T-helper 1 cell treated with Interleukin-12 subunit alpha and Interleukin-12 subunit beta and Interleukin-4 antibody, amounts not matched to agents 30 μg/mL and 1 μg/mL, for 36 hours (primary cell): ENCODE measurements at regions not wholly inside any gene's neighbourhood (a gene's known extent, or its start where the extent isn't known, plus 50 kb on each side); places are given as distances from the start of the nearest gene placed in this dataset.

Experiments used
- H3K27ac Mint-ChIP-seq: one replicate; pipeline ENCODE4 v1.8.0; 2021; ENCODE audit warnings: mild to moderate bottlenecking, mixed read lengths
- H3K27me3 Mint-ChIP-seq: one replicate; pipeline ENCODE4 v1.8.0; 2021; ENCODE audit warnings: low read depth, mixed read lengths
- H3K36me3 Mint-ChIP-seq: one replicate; pipeline ENCODE4 v1.8.0; 2021; ENCODE audit warnings: low read depth, mixed read lengths
- H3K4me1 Mint-ChIP-seq: one replicate; pipeline ENCODE4 v1.8.0; 2021; ENCODE audit warnings: low read depth, mixed read lengths
- H3K4me3 Mint-ChIP-seq: one replicate; pipeline ENCODE4 v1.8.0; 2021; ENCODE audit warnings: mild to moderate bottlenecking, moderate library complexity, mixed read lengths
- H3K9me3 Mint-ChIP-seq: one replicate; pipeline ENCODE4 v1.8.0; 2021; ENCODE audit warnings: mixed read lengths

DNA sequence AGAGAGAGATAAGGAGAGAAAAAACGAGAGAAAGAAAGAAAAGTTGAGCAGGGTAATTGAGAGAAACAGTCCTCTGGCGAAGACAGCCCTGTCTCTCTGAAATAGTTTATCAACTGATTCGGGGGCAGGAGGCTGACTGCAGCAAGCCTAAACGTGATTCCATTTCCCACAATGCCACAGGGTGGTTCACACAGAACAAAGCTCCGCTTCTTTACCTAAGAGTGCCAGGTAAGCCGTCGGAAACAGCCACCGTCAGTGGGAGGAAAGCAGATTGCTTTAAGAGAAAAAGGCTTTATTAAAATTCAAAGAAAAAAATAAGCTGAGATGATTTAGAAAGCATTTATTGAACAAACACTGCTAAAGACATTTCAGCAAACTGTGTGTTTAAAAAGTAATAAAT is 271.4 kb upstream of the POU3F3 start:
- Mint-ChIP-seq H3K36me3 (no peaks in the 10 kb centered on the region), H3K4me1 (no peaks in the 10 kb centered on the region), H3K27ac (no peak overlapping the region), H3K27me3 (no peaks in the 10 kb centered on the region), H3K4me3 (no peak overlapping the region), H3K9me3 (no peaks in the 10 kb centered on the region)

DNA sequence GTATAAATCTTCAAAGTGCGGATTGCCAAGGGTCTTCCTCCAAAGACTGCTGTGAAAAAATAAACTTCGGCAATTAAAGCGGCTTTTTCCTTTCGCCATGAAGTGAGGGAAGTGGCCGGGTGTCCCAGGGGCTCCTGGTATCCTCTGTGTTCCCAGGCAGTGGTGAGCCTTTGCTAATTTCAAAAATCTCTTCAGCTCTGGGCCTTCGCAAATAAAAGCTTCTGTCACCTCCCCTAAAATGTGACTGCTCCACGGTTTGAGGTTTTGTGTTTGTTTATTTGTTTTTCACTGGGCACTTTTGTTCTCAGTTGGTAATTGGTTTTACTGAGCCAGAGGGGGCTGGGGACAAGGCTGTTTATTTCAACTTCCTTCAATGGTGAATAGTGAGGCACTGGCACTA is 270.1 kb upstream of the POU3F3 start:
- no peak overlapping the region for H3K27ac Mint-ChIP-seq

DNA sequence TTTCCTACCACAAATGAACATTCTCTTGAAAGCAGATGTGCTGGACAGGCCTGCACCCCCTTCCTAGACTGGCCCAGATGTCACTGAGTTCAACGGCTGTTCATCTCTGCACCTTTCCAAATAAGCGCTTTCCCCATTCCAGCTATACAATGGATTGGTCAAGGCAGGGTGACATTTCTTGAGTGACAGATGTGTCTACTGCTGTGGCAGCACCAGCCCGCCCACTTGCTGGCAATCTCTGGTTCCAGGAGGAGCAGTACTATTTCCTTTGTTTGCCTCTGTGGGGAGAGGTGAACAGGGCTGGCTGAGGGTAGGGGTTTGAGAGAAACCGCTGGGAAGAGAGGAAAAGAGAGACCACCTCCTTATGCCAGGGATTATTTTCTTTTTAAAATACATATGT is 269.5 kb upstream of the POU3F3 start:
- H3K4me1 Mint-ChIP-seq = no peaks in the 10 kb centered on the region
- H3K36me3 Mint-ChIP-seq = no peaks in the 10 kb centered on the region
- H3K27me3 Mint-ChIP-seq = no peaks in the 10 kb centered on the region
- no peak overlapping the region for H3K4me3 Mint-ChIP-seq
- H3K9me3 Mint-ChIP-seq = no peaks in the 10 kb centered on the region
- H3K27ac Mint-ChIP-seq = no peak overlapping the region

More for the DNA sequence above, 270.1 kb upstream of the POU3F3 start:
- H3K9me3 Mint-ChIP-seq = no peaks in the 10 kb centered on the region
- H3K4me1 Mint-ChIP-seq = no peaks in the 10 kb centered on the region
- no peak overlapping the region for H3K4me3 Mint-ChIP-seq
- no peaks in the 10 kb centered on the region for H3K36me3 Mint-ChIP-seq
- no peaks in the 10 kb centered on the region for H3K27me3 Mint-ChIP-seq

DNA sequence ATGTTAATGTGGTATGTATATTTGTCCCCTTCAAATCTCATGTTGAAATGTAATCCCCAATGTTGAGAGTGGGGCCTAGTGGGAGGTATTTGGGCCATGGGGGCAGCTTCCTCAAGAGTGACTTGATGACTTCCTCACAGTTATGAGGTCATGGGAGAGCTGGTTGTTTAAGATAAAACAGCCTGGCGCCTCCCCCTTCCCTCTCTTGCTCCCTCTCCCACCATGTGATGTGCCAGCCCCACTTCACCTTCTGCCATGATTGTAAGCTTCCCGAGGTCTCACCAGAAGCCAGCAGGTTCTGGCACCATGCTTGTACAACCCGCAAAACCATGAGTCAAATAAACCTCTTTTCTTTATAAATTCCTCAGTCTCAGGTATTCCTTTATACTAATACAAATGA is 258.3 kb upstream of the POU3F3 start:
- Mint-ChIP-seq H3K27ac (no peak overlapping the region), H3K4me3 (no peak overlapping the region), H3K9me3 (peaks cover 13% of the 10 kb centered on the region), H3K27me3 (no peaks in the 10 kb centered on the region), H3K36me3 (no peaks in the 10 kb centered on the region), H3K4me1 (no peaks in the 10 kb centered on the region)

DNA sequence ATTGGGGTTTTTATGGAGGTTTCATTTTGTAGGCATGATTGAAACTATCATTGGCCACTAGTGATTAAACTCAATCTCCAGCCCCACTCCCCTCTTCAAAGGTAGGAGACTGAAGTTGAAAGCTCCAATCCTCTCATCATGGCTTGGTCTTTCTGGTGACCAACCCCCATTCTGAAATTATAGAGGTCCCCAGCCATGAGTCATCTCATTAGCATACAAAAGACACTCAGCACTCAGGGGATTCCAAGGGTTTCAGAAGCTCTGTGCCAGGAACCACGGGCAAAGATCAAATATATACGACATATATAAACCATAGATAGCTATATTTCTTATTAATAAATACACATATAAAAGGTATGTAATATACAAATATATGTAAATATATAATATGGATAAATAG is 256.0 kb upstream of the POU3F3 start:
- no peaks in the 10 kb centered on the region for H3K27me3 Mint-ChIP-seq

DNA sequence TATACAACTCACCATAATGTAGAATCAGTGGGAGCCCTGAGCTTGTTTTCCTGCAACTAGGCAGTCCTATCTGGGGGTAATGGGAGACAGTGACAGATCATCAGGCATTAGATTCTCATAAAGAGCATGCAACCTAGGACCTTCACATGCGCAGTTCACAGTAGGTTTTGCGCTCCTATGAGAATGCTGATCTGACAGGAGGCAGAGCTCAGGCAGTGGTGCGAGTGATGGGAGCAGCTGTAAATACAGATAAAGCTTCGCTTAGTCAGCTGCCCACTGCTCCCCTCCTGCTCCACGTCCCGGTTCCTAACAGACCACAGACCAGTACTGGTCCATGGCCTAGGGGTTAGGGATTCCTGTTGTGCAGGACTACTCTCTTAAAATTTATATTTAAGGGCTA is 255.3 kb upstream of the POU3F3 start:
- Mint-ChIP-seq H3K27me3 (no peaks in the 10 kb centered on the region), H3K27ac (no peak overlapping the region), H3K4me1 (no peaks in the 10 kb centered on the region), H3K9me3 (no peaks in the 10 kb centered on the region), H3K36me3 (no peaks in the 10 kb centered on the region), H3K4me3 (no peak overlapping the region)

More for the DNA sequence above, 256.0 kb upstream of the POU3F3 start:
- no peaks in the 10 kb centered on the region for H3K4me1 Mint-ChIP-seq
- no peak overlapping the region for H3K4me3 Mint-ChIP-seq
- H3K9me3 Mint-ChIP-seq = no peaks in the 10 kb centered on the region
- no peak overlapping the region for H3K27ac Mint-ChIP-seq
- no peaks in the 10 kb centered on the region for H3K36me3 Mint-ChIP-seq

DNA sequence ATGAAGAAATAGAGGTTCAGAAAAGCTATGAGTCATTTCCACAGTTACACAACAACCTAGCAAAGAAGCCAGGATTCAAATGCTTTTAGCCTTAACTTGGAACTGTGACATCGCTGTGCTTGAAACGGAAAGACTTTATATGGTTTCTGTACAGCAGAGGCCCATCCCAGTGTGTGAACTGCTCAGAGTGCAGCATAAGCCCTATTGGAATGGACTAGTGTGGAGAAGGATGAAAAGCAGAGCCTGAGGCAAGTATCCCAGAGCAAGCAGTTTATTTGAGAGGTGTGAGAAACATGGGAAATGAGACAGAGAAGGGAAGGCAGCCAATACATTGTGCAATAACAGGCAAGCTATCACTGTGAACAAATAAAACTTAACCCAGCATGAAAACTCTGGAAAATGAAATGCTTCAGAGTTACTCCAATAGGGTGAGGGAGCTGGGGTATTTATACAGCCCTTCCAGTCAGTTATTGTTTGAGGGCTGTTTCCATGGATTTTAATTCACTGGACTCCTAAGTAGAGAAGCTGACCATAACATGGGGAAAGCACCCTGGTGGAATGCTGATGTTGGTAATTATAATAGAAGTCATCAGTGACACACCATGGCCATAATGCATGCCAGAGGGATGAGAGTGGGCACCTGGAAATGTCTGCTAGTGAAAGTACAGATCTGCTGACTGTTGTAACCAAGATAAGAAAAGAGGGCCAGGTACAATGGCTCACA is 254.0 kb upstream of the POU3F3 start:
- no peaks in the 10 kb centered on the region for H3K36me3 Mint-ChIP-seq

DNA sequence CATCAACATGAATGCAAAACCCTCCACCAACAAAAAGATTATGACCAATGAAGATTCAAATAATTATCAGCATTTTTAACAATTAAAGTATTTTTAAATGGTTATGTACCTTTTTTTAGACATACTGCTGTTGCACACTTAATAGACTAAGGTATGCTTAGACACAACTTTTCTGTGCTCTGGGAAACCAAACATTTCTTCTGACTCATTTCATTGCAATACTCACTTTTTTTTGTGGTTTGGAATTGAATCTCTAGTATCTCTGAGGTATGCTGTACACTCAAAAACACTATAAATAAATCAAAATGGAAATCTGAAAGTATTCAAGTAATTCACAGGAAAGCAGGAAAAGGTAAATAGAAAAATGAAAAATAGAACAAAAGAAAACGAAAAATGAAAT is 247.9 kb upstream of the POU3F3 start:
- no peak overlapping the region for H3K4me3 Mint-ChIP-seq
- no peak overlapping the region for H3K27ac Mint-ChIP-seq
- H3K4me1 Mint-ChIP-seq = no peaks in the 10 kb centered on the region
- H3K36me3 Mint-ChIP-seq = no peaks in the 10 kb centered on the region
- peaks cover 3% of the 10 kb centered on the region for H3K9me3 Mint-ChIP-seq
- no peaks in the 10 kb centered on the region for H3K27me3 Mint-ChIP-seq

More for the DNA sequence above, 254.0 kb upstream of the POU3F3 start:
- H3K4me3 Mint-ChIP-seq = no peak overlapping the region
- no peaks in the 10 kb centered on the region for H3K27me3 Mint-ChIP-seq
- H3K27ac Mint-ChIP-seq = no peak overlapping the region
- H3K4me1 Mint-ChIP-seq = no peaks in the 10 kb centered on the region
- H3K9me3 Mint-ChIP-seq = no peaks in the 10 kb centered on the region

DNA sequence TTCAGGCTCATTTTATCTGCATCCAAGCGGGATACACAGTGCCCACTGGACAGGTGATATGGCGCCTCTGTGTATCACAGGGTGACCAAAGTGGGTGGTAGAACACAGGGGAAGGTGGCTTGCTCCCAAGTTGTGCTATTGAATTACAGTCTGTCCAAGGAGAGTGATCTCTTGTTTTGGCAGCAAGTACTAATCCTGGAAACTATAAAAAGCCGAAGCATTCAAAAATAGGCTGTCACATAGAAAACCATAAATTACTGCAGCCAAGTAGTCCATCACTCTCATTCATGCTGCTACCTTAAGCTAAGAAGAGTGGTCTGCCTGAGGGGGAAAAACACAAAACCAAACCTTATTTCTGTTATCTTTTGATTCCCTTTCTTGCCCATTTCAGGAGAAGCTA is 237.1 kb upstream of the POU3F3 start:
- no peaks in the 10 kb centered on the region for H3K9me3 Mint-ChIP-seq
- H3K27ac Mint-ChIP-seq = no peak overlapping the region
- no peaks in the 10 kb centered on the region for H3K4me1 Mint-ChIP-seq
- no peaks in the 10 kb centered on the region for H3K36me3 Mint-ChIP-seq
- H3K27me3 Mint-ChIP-seq = no peaks in the 10 kb centered on the region
- no peak overlapping the region for H3K4me3 Mint-ChIP-seq

DNA sequence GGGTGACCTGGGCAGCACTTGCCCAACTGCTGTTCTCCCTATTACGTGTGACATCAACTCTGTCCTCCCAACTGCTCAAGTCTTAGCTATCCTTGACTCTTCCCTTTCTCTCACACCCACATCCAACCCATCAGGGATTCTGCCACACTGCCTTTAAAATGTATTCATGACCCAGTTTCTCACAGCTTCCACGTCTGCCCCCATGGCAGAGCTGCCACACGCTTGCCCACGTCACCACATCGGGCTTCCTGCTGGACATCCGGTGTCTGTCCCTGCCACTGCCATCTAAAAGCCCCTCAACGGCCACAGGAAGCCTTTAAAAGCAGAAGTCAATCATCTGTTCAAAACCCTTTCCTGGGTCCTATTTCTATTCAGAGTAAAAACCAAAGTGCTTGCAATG is 233.1 kb upstream of the POU3F3 start:
- no peak overlapping the region for H3K4me3 Mint-ChIP-seq
- H3K4me1 Mint-ChIP-seq = no peaks in the 10 kb centered on the region
- no peaks in the 10 kb centered on the region for H3K27me3 Mint-ChIP-seq
- no peak overlapping the region for H3K27ac Mint-ChIP-seq
- H3K9me3 Mint-ChIP-seq = peaks cover 3% of the 10 kb centered on the region
- no peaks in the 10 kb centered on the region for H3K36me3 Mint-ChIP-seq

DNA sequence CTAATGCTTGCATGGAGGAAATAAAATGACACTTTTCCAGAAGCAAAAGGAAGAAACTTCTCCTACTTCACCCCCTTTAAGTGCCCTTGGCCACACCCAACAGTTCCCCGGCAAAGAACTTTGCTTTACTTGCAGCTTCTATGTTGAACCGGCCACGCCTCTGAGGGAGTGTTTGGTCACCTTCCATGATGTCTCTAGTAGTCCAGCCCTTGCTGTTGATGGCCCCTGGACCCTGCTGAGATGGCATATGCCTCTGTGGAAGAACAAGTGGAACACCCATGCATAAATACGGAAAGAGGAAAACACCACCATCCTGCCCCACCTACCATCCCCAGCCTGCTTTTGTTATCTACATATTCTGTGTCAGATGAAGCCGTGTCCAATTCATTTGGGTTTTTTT is 218.3 kb upstream of the POU3F3 start:
- H3K4me3 Mint-ChIP-seq = no peak overlapping the region
- no peaks in the 10 kb centered on the region for H3K9me3 Mint-ChIP-seq
- no peaks in the 10 kb centered on the region for H3K36me3 Mint-ChIP-seq
- no peak overlapping the region for H3K27ac Mint-ChIP-seq
- H3K27me3 Mint-ChIP-seq = no peaks in the 10 kb centered on the region
- no peaks in the 10 kb centered on the region for H3K4me1 Mint-ChIP-seq

DNA sequence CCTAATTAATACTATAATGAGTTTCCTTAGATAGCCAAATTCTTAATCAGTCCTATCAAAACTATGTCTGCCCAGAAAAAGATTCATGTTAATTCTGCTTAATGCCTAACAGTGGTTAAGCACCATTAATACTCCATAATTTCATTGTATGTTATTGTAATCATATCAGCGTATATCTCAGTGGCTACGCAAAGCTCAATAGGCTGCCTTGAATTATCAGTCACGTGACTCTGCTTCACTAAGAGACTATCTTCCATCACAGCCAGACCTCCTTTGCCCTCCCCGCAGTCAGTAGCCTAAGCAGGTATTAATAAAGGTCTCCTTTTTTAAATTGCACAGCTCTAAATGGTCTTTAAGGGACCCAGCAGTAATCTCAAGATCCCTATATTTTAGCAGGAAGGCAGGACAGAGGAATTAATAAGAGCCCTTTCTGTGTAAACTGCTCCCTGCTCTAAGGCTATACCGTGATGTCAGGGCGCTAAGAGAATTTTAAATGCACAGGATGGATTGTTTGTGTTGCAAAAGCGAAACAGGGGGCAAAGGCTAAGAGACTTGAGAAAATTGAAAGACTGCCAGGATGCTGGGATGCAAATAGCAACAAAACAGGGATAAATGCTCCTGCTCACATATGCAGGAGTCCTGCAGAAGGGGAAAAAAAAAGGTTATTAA is 215.6 kb upstream of the POU3F3 start:
- H3K9me3 Mint-ChIP-seq = no peaks in the 10 kb centered on the region
- no peaks in the 10 kb centered on the region for H3K4me1 Mint-ChIP-seq
- no peaks in the 10 kb centered on the region for H3K27me3 Mint-ChIP-seq
- H3K36me3 Mint-ChIP-seq = no peaks in the 10 kb centered on the region
- H3K27ac Mint-ChIP-seq = no peak overlapping the region
- no peak overlapping the region for H3K4me3 Mint-ChIP-seq

DNA sequence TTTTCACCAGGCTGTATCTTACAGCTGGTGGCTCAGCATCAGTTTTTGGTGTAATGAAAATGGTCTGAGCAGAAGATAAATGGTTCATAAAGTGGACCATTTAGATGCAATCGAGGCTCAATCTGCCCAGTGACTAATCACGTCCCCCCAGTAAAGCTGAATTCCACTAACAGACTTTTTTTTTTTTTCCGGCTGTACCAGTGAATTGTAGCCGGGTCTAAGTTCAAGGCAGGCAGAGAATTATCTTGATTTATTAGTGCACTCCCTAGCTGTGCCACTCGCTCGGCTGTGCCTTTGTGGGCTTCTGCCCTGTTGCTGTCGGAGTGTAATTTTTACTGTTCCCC is 215.1 kb upstream of the POU3F3 start:
- no peaks in the 10 kb centered on the region for H3K27me3 Mint-ChIP-seq
- no peaks in the 10 kb centered on the region for H3K4me1 Mint-ChIP-seq
- no peaks in the 10 kb centered on the region for H3K9me3 Mint-ChIP-seq
- H3K4me3 Mint-ChIP-seq = no peak overlapping the region
- no peaks in the 10 kb centered on the region for H3K36me3 Mint-ChIP-seq
- H3K27ac Mint-ChIP-seq = no peak overlapping the region

DNA sequence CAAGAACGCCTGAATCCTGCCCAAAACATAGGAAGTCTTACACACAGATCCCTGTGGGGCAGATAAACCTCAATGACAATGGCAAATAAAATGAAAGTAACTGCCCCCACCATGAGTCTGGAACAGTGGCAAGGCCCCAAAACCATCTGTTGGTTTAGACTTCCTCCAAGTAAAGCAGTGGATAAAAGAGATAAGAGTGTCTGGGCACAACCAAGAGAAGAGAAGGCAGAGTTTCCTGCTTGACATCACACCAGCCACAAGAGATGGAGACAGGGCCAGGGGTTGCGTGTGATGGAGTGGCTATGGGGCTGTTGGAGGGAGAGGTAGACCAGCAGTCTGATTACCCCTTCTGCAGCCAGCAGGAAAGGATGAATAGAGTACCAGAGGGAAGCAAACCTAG is 212.1 kb upstream of the POU3F3 start:
- no peak overlapping the region for H3K4me3 Mint-ChIP-seq
- no peaks in the 10 kb centered on the region for H3K36me3 Mint-ChIP-seq
- no peaks in the 10 kb centered on the region for H3K9me3 Mint-ChIP-seq
- no peaks in the 10 kb centered on the region for H3K4me1 Mint-ChIP-seq
- no peaks in the 10 kb centered on the region for H3K27me3 Mint-ChIP-seq
- H3K27ac Mint-ChIP-seq = no peak overlapping the region

DNA sequence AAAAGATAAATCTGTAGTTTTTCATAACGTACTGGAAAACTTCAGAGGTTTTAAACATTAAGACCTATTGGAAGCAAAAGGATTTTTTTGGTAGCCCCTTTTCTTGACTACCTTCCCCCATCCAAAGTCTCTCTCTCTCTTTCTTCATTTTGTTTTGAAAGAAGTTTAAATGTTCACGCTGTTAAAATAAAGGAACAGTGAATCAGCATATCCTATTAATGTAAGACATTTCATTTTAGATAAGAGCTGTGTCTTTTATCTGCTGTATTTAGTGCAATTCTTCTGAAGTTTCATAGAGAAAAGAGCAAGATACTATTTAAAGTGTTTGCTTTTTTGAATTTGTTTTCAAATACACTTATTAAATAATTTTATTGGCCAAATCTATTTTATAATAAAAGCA is 205.5 kb upstream of the POU3F3 start:
- no peaks in the 10 kb centered on the region for H3K36me3 Mint-ChIP-seq
- H3K4me1 Mint-ChIP-seq = no peaks in the 10 kb centered on the region
- H3K4me3 Mint-ChIP-seq = no peak overlapping the region
- H3K9me3 Mint-ChIP-seq = no peaks in the 10 kb centered on the region
- H3K27me3 Mint-ChIP-seq = no peaks in the 10 kb centered on the region
- H3K27ac Mint-ChIP-seq = no peak overlapping the region
